Endothelial cell of umbilical vein (primary cell): ENCODE measurements at regions not wholly inside any gene's neighbourhood (a gene's known extent, or its start where the extent isn't known, plus 50 kb on each side); places are given as distances from the start of the nearest gene placed in this dataset.

Experiments used
- BruUV-seq: library from RNA; stranded (reverse); fragments of 400-500 nt; replicated peaks from 2 replicates; lab custom pipeline; 2021; lab: Mats Ljungman, UMichigan
- CTCF ChIA-PET: fragments of 300-600, 350-600 bp; sonication (Branson Sonifier 250); formaldehyde crosslinking; loops from one replicate; lab custom pipeline; 2021; ENCODE audit warnings: antibody characterized with exemption, inconsistent platforms; lab: Charles Lee
- POLR2A ChIA-PET: fragments of 300-600, 350-600 bp; sonication (Branson Sonifier 250); formaldehyde crosslinking; loops from one replicate; lab custom pipeline; 2021; ENCODE audit warnings: antibody characterized with exemption, inconsistent platforms; lab: Charles Lee
- DNase-seq: peaks from one replicate; pipeline ENCODE4 v3.0.0-alpha.2; 2011; ENCODE audit warnings: low read depth, low spot score
- FAIRE-seq: peaks from 2 replicates; lab custom pipeline; 2011; peaks lifted over from hg19 to GRCh38; lab: Jason Lieb, UNC
- H2AFZ ChIP-seq: 2 replicates; pipeline ENCODE4 v1.6.0; 2012; ENCODE audit warnings: low read depth, low read length, control low read depth, inconsistent platforms
- H3K27ac ChIP-seq: 2 replicates; pipeline ENCODE4 v1.5.1; 2011; ENCODE audit warnings: low read depth, mild to moderate bottlenecking, control low read depth, low read length, moderate library complexity; ENCODE audit not compliant: insufficient read depth
- H3K27me3 ChIP-seq, 2 experiments: 2 replicates each; pipeline versions ENCODE4 v1.6.0 to v1.6.1; 2011; ENCODE audit warnings: low read length in 2 of 2, mixed read lengths in 1 of 2; ENCODE audit not compliant: control insufficient read depth in 2 of 2, insufficient read depth in 2 of 2
- H3K36me3 ChIP-seq, 2 experiments: 2 replicates in 1 of 2; 3 replicates in 1 of 2; pipeline ENCODE4 v1.5.1; 2011; ENCODE audit warnings: low read length in 2 of 2, mild to moderate bottlenecking in 1 of 2, moderate library complexity in 1 of 2; ENCODE audit not compliant: control insufficient read depth in 2 of 2, insufficient read depth in 2 of 2; ENCODE audit errors: extremely low read depth in 1 of 2
- H3K4me1 ChIP-seq: 3 replicates; pipeline ENCODE4 v1.5.1; 2011; ENCODE audit warnings: mild to moderate bottlenecking, low read length; ENCODE audit not compliant: control insufficient read depth, insufficient read depth; ENCODE audit errors: extremely low read depth
- H3K4me2 ChIP-seq: 2 replicates; pipeline ENCODE4 v1.6.1; 2011; ENCODE audit warnings: low read length, control low read depth, mixed read lengths; ENCODE audit not compliant: insufficient read depth
- H3K4me3 ChIP-seq, 3 experiments: fragments of 200-600 bp in 1 of 3; sonication (generic), shearing (Covaris generic) in 1 of 3; replicated peaks in 1 of 3; 2 replicates each; pipeline ENCODE4 v1.5.1; 2011 to 2016; ENCODE audit warnings: control low read depth in 3 of 3, low read length in 3 of 3, mild to moderate bottlenecking in 2 of 3, inconsistent platforms in 1 of 3, low read depth in 1 of 3, moderate library complexity in 1 of 3; ENCODE audit not compliant: insufficient read depth in 1 of 3
- H3K79me2 ChIP-seq: 2 replicates; pipeline ENCODE4 v1.6.0; 2012; ENCODE audit warnings: low read length, inconsistent platforms; ENCODE audit not compliant: control insufficient read depth, insufficient read depth
- H3K9ac ChIP-seq: replicated peaks from 2 replicates; pipeline ENCODE3; 2011; ENCODE audit warnings: low read length, control low read depth; ENCODE audit not compliant: insufficient read depth; ENCODE audit errors: extremely low read depth
- H3K9me1 ChIP-seq: replicated peaks from 3 replicates; pipeline ENCODE4 v1.6.0; 2011; ENCODE audit warnings: mild to moderate bottlenecking, low read length; ENCODE audit not compliant: control insufficient read depth, insufficient read depth; ENCODE audit errors: extremely low read depth
- H3K9me3 ChIP-seq: replicated peaks from 2 replicates; pipeline ENCODE4 v1.5.1; 2012; ENCODE audit warnings: low read length, inconsistent platforms; ENCODE audit not compliant: control insufficient read depth, insufficient read depth
- H4K20me1 ChIP-seq: replicated peaks from 2 replicates; pipeline ENCODE3; 2011; ENCODE audit warnings: mild to moderate bottlenecking, low read length; ENCODE audit not compliant: control insufficient read depth, insufficient read depth; ENCODE audit errors: extremely low read depth
- CTCF ChIP-seq, 2 donors: IDR thresholded peaks; 1 replicate in 1 of 2; 2 replicates in 1 of 2; pipeline ENCODE4 v1.5.1; 2011; ENCODE audit warnings: low read length in 2 of 2, mild to moderate bottlenecking in 2 of 2, moderate library complexity in 2 of 2, control low read depth in 1 of 2, inconsistent platforms in 1 of 2, low read depth in 1 of 2; ENCODE audit not compliant: insufficient read depth in 1 of 2; ENCODE audit errors: extremely low read depth in 1 of 2
- EZH2 ChIP-seq: IDR thresholded peaks from 2 replicates; pipeline ENCODE4 v1.6.1; 2012; ENCODE audit warnings: borderline replicate concordance, low read depth, mild to moderate bottlenecking, moderate library complexity, low read length, inconsistent platforms; ENCODE audit not compliant: severe bottlenecking
- FOS ChIP-seq: IDR thresholded peaks from 2 replicates; pipeline ENCODE4 v1.6.1; 2011; ENCODE audit warnings: mild to moderate bottlenecking, low read length, moderate library complexity, borderline replicate concordance; ENCODE audit not compliant: insufficient read depth
- GATA2 ChIP-seq: IDR thresholded peaks from 2 replicates; pipeline ENCODE4 v1.7.0; 2011; ENCODE audit warnings: low read depth, mild to moderate bottlenecking, moderate library complexity, mixed read lengths, low read length; ENCODE audit not compliant: insufficient read length, insufficient read depth
- JUN ChIP-seq: IDR thresholded peaks from 2 replicates; pipeline ENCODE4 v1.6.1; 2011; ENCODE audit warnings: borderline replicate concordance, low read depth; ENCODE audit not compliant: insufficient read length, insufficient read depth
- MAX ChIP-seq: IDR thresholded peaks from 2 replicates; pipeline ENCODE4 v1.6.1; 2011; ENCODE audit not compliant: insufficient read depth, insufficient read length
- MYC ChIP-seq: IDR thresholded peaks from one replicate; pipeline ENCODE4 v1.6.1; 2011; ENCODE audit warnings: mild to moderate bottlenecking, low read depth, low read length
- POLR2A ChIP-seq: IDR thresholded peaks from 2 replicates; pipeline ENCODE4 v1.6.1; 2012; ENCODE audit warnings: low read depth, mild to moderate bottlenecking, control low read depth, low read length
- POLR2AphosphoS5 ChIP-seq: IDR thresholded peaks from 2 replicates; pipeline ENCODE4 v1.6.1; 2012; ENCODE audit warnings: low read depth, mild to moderate bottlenecking, control low read depth, low read length, moderate library complexity; ENCODE audit not compliant: insufficient read depth
- dilution Hi-C: fragments of 300-500 bp; cut with MboI; formaldehyde crosslinking; loops from one replicate; pipeline ENCODE4 v1.15.0; 2019; ENCODE audit warnings: low sequenced_read_pairs; ENCODE audit not compliant: extremely low pct_ligation_motif_present
- intact Hi-C: fragments of 100-400 bp; cut with micrococcal nuclease; formaldehyde crosslinking; loops from one replicate; pipeline ENCODE4 v1.10.0; 2022

GRCh38 chr9:93895535-93895934, 59.6 kb downstream of the BARX1 start:
- FAIRE-seq (no peak), DNase-seq (no peak)
- H3K4me1 ChIP-seq = no peaks in the 10 kb centered on the region
- intact Hi-C loops = no loop called here
- no peaks in the 10 kb centered on the region for H3K27me3 ChIP-seq
- no peaks in the 10 kb centered on the region for H4K20me1 ChIP-seq
- POLR2A ChIA-PET = no interaction called here
- BruUV-seq = no TSS peak
- no peak overlapping the region for H3K9ac ChIP-seq
- H3K79me2 ChIP-seq = no peaks in the 10 kb centered on the region
- dilution Hi-C loops = no loop called here
- TF ChIP-seq MAX = no peak
- no peak for TF ChIP-seq POLR2A
- no peak for TF ChIP-seq FOS
- TF ChIP-seq GATA2 = no peak
- no peak for TF ChIP-seq MYC
- TF ChIP-seq JUN = no peak
- no peak for TF ChIP-seq CTCF (IDR thresholded peaks at IDR 0.05; ENCODE audit: extremely low read depth in 1 of 2, insufficient read depth in 1 of 2, low read depth in 1 of 2, low read length in 2 of 2)
- H3K9me3 ChIP-seq = no peaks in the 10 kb centered on the region
- H3K27ac ChIP-seq = no peak overlapping the region
- H2AFZ ChIP-seq = no peak overlapping the region
- no peaks in the 10 kb centered on the region for H3K36me3 ChIP-seq
- no peak overlapping the region for H3K4me3 ChIP-seq
- H3K9me1 ChIP-seq = no peaks in the 10 kb centered on the region
- CTCF ChIA-PET = no interaction called here
- no peak overlapping the region for H3K4me2 ChIP-seq

GRCh38 chr9:93894691-93895079, 60.5 kb downstream of the BARX1 start:
- intact Hi-C loops = no loop called here

More at GRCh38 chr9:93894691-93895079, 60.5 kb downstream of the BARX1 start:
- Histone ChIP-seq H4K20me1 (no peaks in the 10 kb centered on the region), H3K79me2 (no peaks in the 10 kb centered on the region), H3K27me3 (no peaks in the 10 kb centered on the region), H3K4me3 (no peak overlapping the region), H3K9me3 (no peaks in the 10 kb centered on the region), H3K4me1 (no peaks in the 10 kb centered on the region), H3K9ac (no peak overlapping the region), H3K27ac (no peak overlapping the region), H3K4me2 (no peak overlapping the region), H3K36me3 (no peaks in the 10 kb centered on the region), H3K9me1 (no peaks in the 10 kb centered on the region), H2AFZ (no peak overlapping the region)
- CTCF ChIA-PET = no interaction called here
- DNase-seq (no peak), FAIRE-seq (no peak)
- POLR2A ChIA-PET = no interaction called here
- BruUV-seq = no TSS peak
- TF ChIP-seq MYC (no peak), JUN (no peak), CTCF (IDR thresholded peaks at IDR 0.05; ENCODE audit: extremely low read depth in 1 of 2, insufficient read depth in 1 of 2, low read depth in 1 of 2, low read length in 2 of 2) (no peak), POLR2AphosphoS5 (no peak), EZH2 (no peak), POLR2A (no peak), GATA2 (no peak), MAX (no peak), FOS (no peak)
- dilution Hi-C loops = no loop called here
